ENCODE measurements at regions not wholly inside any gene's neighbourhood (a gene's known extent, or its start where the extent isn't known, plus 50 kb on each side); places are given as distances from the start of the nearest gene placed in this dataset.

GRCh38 chr2:12236136-12236844 lies 480.4 kb upstream of the TRIB2 start:
- Histone ChIP-seq H3K27me3 (no peaks in the 10 kb centered on the region), H3K9me3 (no peaks in the 10 kb centered on the region), H3K27ac (no peak overlapping the region), H3K4me1 (no peaks in the 10 kb centered on the region), H3K36me3 (no peaks in the 10 kb centered on the region), H3K4me3 (no peak overlapping the region)
- no peak for TF ChIP-seq CTCF (IDR thresholded peaks at IDR 0.05)
- DNase-seq (no peak), ATAC-seq (no peak)
- intact Hi-C loops (cut with DNase I) = no loop called here

GRCh38 chr2:12240206-12240605 lies 476.5 kb upstream of the TRIB2 start:
- no peaks in the 10 kb centered on the region for H3K4me1 ChIP-seq
- DNase-seq (no peak), ATAC-seq (no peak)
- H3K27me3 ChIP-seq = no peaks in the 10 kb centered on the region
- no peaks in the 10 kb centered on the region for H3K9me3 ChIP-seq
- H3K36me3 ChIP-seq = no peaks in the 10 kb centered on the region
- TF ChIP-seq CTCF (IDR thresholded peaks at IDR 0.05) = no peak
- no peak overlapping the region for H3K27ac ChIP-seq
- intact Hi-C loops (cut with DNase I) = no loop called here
- no peak overlapping the region for H3K4me3 ChIP-seq

GRCh38 chr2:12243381-12243780 lies 473.4 kb upstream of the TRIB2 start:
- intact Hi-C loops (cut with DNase I) = no loop called here
- Histone ChIP-seq H3K36me3 (no peaks in the 10 kb centered on the region), H3K9me3 (no peaks in the 10 kb centered on the region), H3K4me1 (no peaks in the 10 kb centered on the region), H3K4me3 (no peak overlapping the region), H3K27me3 (no peaks in the 10 kb centered on the region), H3K27ac (no peak overlapping the region)
- ATAC-seq (no peak), DNase-seq (no peak)
- no peak for TF ChIP-seq CTCF (IDR thresholded peaks at IDR 0.05)

GRCh38 chr2:12244070-12244469 lies 472.7 kb upstream of the TRIB2 start:
- intact Hi-C loops (cut with DNase I) = no loop called here
- H3K9me3 ChIP-seq = no peaks in the 10 kb centered on the region
- no peak overlapping the region for H3K4me3 ChIP-seq
- DNase-seq (no peak), ATAC-seq (no peak)
- H3K27me3 ChIP-seq = no peaks in the 10 kb centered on the region
- H3K4me1 ChIP-seq = no peaks in the 10 kb centered on the region
- no peak overlapping the region for H3K27ac ChIP-seq
- H3K36me3 ChIP-seq = no peaks in the 10 kb centered on the region
- no peak for TF ChIP-seq CTCF (IDR thresholded peaks at IDR 0.05)

- intact Hi-C loops (cut with DNase I) = no loop called here
- H3K27me3 ChIP-seq = no peaks in the 10 kb centered on the region
- DNase-seq = no peak
- H3K4me1 ChIP-seq = no peaks in the 10 kb centered on the region
- H3K36me3 ChIP-seq = no peaks in the 10 kb centered on the region
- no peak for TF ChIP-seq CTCF (IDR thresholded peaks at IDR 0.05)
- H3K4me3 ChIP-seq = no peak overlapping the region
- no peak for ATAC-seq
- no peak overlapping the region for H3K27ac ChIP-seq
- H3K9me3 ChIP-seq = no peaks in the 10 kb centered on the region
Observed at GRCh38 chr2:12251121-12251520, 465.6 kb upstream of the TRIB2 start.

- DNase-seq (no peak), ATAC-seq (no peak)
- TF ChIP-seq CTCF (IDR thresholded peaks at IDR 0.05) = no peak
- Histone ChIP-seq H3K36me3 (no peaks in the 10 kb centered on the region), H3K27ac (no peak overlapping the region), H3K9me3 (no peaks in the 10 kb centered on the region), H3K27me3 (no peaks in the 10 kb centered on the region), H3K4me1 (no peaks in the 10 kb centered on the region), H3K4me3 (no peak overlapping the region)
- intact Hi-C loops (cut with DNase I) = no loop called here
Observed at GRCh38 chr2:12251749-12252148, 465.0 kb upstream of the TRIB2 start.
